ENCODE measurements at regions not wholly inside any gene's neighbourhood (a gene's known extent, or its start where the extent isn't known, plus 50 kb on each side); places are given as distances from the start of the nearest gene placed in this dataset.

DNA sequence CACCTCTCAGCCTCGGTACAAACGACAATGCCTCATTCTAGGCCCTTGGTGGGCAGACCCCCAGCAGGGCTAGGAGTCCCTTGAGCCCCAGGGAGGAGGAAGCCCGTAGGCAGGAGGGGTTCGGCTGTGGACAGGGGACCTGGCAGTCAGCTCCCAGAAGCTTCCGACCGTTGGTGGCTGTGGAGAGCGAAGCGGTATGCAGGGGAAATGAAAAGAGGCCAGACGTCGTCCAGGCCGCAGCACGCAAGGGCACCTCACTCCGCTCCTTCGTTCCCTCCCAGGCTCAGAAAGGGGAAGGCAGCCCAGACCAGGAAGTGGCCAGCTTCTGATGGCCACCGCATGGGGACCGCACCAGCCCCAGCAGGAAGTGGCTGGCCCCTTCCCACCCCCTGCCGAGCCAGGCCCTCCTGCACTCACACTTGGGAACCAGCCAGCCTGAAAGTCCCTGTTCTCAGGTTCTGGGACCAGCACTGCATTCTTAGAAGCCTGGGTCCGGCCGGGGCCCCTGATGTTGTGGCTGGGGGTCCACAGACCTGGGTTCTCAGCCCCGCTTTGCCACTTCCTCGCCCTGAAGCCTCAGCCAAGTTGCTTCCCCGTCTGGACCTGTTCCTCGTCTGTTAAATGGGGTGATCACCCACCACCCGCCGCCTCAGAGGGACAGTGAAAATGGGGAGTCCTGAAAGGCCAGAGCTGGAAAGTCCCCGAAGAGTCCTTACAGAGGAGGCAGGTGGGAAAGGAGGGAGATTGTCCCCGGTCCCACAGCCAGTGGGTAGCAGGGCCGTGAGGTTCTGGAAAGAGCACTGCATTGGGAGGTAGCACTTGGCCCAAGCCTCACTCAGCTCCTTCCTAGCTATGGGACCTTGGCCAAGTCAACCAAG lies 104.0 kb upstream of the RUNX3 start:
- Histone ChIP-seq H3K79me2 (replicated peaks; ENCODE audit: insufficient read depth, low read length) (no peaks in the 10 kb centered on the region), H3K9me2 (ENCODE audit: insufficient read depth, low read length) (no peaks in the 10 kb centered on the region), H3F3A (ENCODE audit: insufficient read depth, low read length, poor library complexity, severe bottlenecking) (no peaks in the 10 kb centered on the region), H3K4me2 (ENCODE audit: low read length) (no peak overlapping the region), H4K20me1 (ENCODE audit: insufficient read depth) (no peaks in the 10 kb centered on the region), H3K9ac (ENCODE audit: low read length) (no peak overlapping the region), H3K27ac (ENCODE audit: low read length) (no peak overlapping the region), H3K4me3 (ENCODE audit: low read length) (no peak overlapping the region), H3K36me3 (ENCODE audit: insufficient read depth, low read length) (no peaks in the 10 kb centered on the region), H3K27me3 (ENCODE audit: insufficient read depth, low read depth, low read length) (no peaks in the 10 kb centered on the region), H3K9me3 (ENCODE audit: low read length) (no peaks in the 10 kb centered on the region), H2AFZ (ENCODE audit: low read depth, low read length) (no peak overlapping the region)
- TF ChIP-seq MXI1 (conservative IDR thresholded peaks at IDR 0.05; ENCODE audit: poor library complexity, severe bottlenecking), result no peak
- TF ChIP-seq EP300 (conservative IDR thresholded peaks at IDR 0.05; ENCODE audit: poor library complexity, severe bottlenecking), result no peak
- no peak for TF ChIP-seq SMC3 (conservative IDR thresholded peaks at IDR 0.05; ENCODE audit: poor library complexity)
- no peak for TF ChIP-seq TAF1 (IDR thresholded peaks at IDR 0.05; ENCODE audit: low read depth)
- TF ChIP-seq EZH2 (IDR thresholded peaks at IDR 0.05; ENCODE audit: borderline replicate concordance, insufficient read depth, low read length, poor library complexity, severe bottlenecking), result no peak
- TF ChIP-seq, protein P1, sequence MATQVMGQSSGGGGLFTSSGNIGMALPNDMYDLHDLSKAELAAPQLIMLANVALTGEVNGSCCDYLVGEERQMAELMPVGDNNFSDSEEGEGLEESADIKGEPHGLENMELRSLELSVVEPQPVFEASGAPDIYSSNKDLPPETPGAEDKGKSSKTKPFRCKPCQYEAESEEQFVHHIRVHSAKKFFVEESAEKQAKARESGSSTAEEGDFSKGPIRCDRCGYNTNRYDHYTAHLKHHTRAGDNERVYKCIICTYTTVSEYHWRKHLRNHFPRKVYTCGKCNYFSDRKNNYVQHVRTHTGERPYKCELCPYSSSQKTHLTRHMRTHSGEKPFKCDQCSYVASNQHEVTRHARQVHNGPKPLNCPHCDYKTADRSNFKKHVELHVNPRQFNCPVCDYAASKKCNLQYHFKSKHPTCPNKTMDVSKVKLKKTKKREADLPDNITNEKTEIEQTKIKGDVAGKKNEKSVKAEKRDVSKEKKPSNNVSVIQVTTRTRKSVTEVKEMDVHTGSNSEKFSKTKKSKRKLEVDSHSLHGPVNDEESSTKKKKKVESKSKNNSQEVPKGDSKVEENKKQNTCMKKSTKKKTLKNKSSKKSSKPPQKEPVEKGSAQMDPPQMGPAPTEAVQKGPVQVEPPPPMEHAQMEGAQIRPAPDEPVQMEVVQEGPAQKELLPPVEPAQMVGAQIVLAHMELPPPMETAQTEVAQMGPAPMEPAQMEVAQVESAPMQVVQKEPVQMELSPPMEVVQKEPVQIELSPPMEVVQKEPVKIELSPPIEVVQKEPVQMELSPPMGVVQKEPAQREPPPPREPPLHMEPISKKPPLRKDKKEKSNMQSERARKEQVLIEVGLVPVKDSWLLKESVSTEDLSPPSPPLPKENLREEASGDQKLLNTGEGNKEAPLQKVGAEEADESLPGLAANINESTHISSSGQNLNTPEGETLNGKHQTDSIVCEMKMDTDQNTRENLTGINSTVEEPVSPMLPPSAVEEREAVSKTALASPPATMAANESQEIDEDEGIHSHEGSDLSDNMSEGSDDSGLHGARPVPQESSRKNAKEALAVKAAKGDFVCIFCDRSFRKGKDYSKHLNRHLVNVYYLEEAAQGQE (IDR thresholded peaks at IDR 0.05; ENCODE audit: borderline replicate concordance), result no peak
- TF ChIP-seq RAD21 (conservative IDR thresholded peaks at IDR 0.05), result no peak
- TF ChIP-seq, protein P2, sequence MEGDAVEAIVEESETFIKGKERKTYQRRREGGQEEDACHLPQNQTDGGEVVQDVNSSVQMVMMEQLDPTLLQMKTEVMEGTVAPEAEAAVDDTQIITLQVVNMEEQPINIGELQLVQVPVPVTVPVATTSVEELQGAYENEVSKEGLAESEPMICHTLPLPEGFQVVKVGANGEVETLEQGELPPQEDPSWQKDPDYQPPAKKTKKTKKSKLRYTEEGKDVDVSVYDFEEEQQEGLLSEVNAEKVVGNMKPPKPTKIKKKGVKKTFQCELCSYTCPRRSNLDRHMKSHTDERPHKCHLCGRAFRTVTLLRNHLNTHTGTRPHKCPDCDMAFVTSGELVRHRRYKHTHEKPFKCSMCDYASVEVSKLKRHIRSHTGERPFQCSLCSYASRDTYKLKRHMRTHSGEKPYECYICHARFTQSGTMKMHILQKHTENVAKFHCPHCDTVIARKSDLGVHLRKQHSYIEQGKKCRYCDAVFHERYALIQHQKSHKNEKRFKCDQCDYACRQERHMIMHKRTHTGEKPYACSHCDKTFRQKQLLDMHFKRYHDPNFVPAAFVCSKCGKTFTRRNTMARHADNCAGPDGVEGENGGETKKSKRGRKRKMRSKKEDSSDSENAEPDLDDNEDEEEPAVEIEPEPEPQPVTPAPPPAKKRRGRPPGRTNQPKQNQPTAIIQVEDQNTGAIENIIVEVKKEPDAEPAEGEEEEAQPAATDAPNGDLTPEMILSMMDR (IDR thresholded peaks at IDR 0.05; ENCODE audit: poor library complexity, severe bottlenecking), result no peak
- no peak for TF ChIP-seq POLR2AphosphoS5 (IDR thresholded peaks at IDR 0.05)

DNA sequence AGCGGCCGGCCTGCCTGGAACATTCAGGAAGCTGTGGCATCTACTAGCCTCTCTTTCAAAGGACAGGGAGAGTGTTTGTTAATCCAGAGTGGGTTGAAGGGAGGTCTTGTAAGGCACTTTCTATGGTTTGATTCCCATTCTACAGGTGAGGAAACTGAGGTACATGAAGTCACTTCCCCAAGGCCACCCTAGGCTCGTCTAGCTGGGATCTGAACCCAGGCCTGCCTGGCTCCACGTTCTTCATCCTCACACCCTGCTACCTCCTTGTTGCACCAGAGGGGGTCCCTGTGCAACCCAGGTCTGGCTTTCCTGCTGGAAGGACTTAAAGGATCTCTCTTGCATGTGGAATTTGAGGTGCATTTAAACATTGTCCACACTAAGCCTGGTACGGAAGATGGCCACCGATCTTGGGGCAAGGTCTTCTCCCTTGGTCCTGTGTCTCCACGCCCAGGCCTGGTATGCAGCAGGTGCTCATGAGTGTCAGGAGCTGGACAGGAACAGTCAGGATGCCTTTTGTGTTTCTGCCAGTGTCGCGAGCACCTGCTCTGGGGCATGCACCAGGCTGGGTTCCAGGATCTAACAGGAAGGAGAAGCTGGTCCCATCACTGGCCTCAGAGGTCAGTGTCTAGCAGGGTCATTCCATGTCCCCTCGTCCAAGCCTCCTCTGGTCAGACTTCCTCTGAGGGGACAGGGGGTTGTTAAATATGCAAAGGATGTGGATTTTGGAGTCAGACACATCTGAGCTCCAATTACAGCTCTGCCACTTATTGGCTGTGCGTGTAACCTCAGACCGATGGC lies 103.2 kb upstream of the RUNX3 start:
- Histone ChIP-seq H3F3A (ENCODE audit: insufficient read depth, low read length, poor library complexity, severe bottlenecking) (no peaks in the 10 kb centered on the region), H3K36me3 (ENCODE audit: insufficient read depth, low read length) (no peaks in the 10 kb centered on the region), H3K4me2 (ENCODE audit: low read length) (no peak overlapping the region), H2AFZ (ENCODE audit: low read depth, low read length) (no peak overlapping the region), H3K79me2 (replicated peaks; ENCODE audit: insufficient read depth, low read length) (no peaks in the 10 kb centered on the region), H4K20me1 (ENCODE audit: insufficient read depth) (no peaks in the 10 kb centered on the region), H3K9me3 (ENCODE audit: low read length) (no peaks in the 10 kb centered on the region), H3K9me2 (ENCODE audit: insufficient read depth, low read length) (no peaks in the 10 kb centered on the region), H3K9ac (ENCODE audit: low read length) (no peak overlapping the region), H3K4me3 (ENCODE audit: low read length) (no peak overlapping the region), H3K27ac (ENCODE audit: low read length) (no peak overlapping the region), H3K27me3 (ENCODE audit: insufficient read depth, low read depth, low read length) (no peaks in the 10 kb centered on the region)
- TF ChIP-seq, protein P2 (IDR thresholded peaks at IDR 0.05; ENCODE audit: poor library complexity, severe bottlenecking), result no peak
- TF ChIP-seq, protein P1 (IDR thresholded peaks at IDR 0.05; ENCODE audit: borderline replicate concordance), result no peak
- TF ChIP-seq POLR2AphosphoS5 (IDR thresholded peaks at IDR 0.05) (no peak), RAD21 (conservative IDR thresholded peaks at IDR 0.05) (no peak), TAF1 (IDR thresholded peaks at IDR 0.05; ENCODE audit: low read depth) (no peak), EZH2 (IDR thresholded peaks at IDR 0.05; ENCODE audit: borderline replicate concordance, insufficient read depth, low read length, poor library complexity, severe bottlenecking) (no peak), MXI1 (conservative IDR thresholded peaks at IDR 0.05; ENCODE audit: poor library complexity, severe bottlenecking) (no peak), EP300 (conservative IDR thresholded peaks at IDR 0.05; ENCODE audit: poor library complexity, severe bottlenecking) (no peak)
